ENCODE measurements at regions not wholly inside any gene's neighbourhood (a gene's known extent, or its start where the extent isn't known, plus 50 kb on each side); places are given as distances from the start of the nearest gene placed in this dataset.
A peak's percentile ranks its signal among the peaks of the same experiment; 100 is the strongest.

GRCh38 chr6:167572106-167572505 is 247.2 kb downstream of the TTLL2 start:
- 92 to 95% methylated on average over 10 of the region's 10 CpGs for WGBS, 2 donors

DNA sequence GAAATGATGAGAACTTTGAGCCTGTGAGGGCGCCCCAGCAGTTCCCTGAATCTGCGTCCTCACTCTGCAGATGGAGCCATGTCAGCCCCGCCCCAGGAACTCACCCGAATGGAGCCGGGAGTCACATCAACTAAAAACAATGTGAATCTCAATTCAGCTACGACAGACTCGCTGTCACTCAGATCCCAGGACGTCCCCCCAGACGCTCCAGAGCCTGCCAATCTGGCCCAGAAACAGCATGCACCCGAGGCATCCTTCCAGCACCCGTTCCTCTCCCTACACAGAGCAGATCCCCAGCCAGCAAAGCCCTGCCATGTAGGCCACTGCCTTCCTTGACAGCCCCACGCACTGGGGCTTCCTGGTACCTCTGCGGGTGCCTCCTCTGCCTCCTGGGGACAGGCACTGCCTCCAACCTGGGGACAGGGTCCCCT is 248.0 kb downstream of the TTLL2 start:
- TF ChIP-seq CTCF (IDR thresholded peaks at IDR 0.05): no peak
- no peaks in the 10 kb centered on the region for H3K9me3 ChIP-seq
- H3K4me1 ChIP-seq: peaks cover 0 to 17% (median 2%) of the 10 kb centered on the region in 9 donors
- H3K4me3 ChIP-seq: no peak overlapping the region
- ATAC-seq (peak in 2 of 8 donors; percentile 4 to 32), DNase-seq (peak in 1 of 2 donors; percentile 29)
- intact Hi-C loops (cut with DNase I): no loop called here
- no peaks in the 10 kb centered on the region for H3K27me3 ChIP-seq
- H3K27ac ChIP-seq: peak overlapping the region in 4 of 10 donors; percentile 10 to 51 (median 34)
- no peaks in the 10 kb centered on the region for H3K36me3 ChIP-seq
- 57 to 62% methylated on average over 13 of the region's 13 CpGs for WGBS, 2 donors

More at GRCh38 chr6:167572106-167572505, 247.2 kb downstream of the TTLL2 start:
- no peak overlapping the region for H3K4me3 ChIP-seq
- DNase-seq: no peak
- H3K27me3 ChIP-seq: no peaks in the 10 kb centered on the region
- H3K27ac ChIP-seq: no peak overlapping the region
- H3K4me1 ChIP-seq: peaks cover 0 to 22% (median 8%) of the 10 kb centered on the region in 9 donors
- intact Hi-C loops (cut with DNase I): no loop called here
- no peaks in the 10 kb centered on the region for H3K9me3 ChIP-seq
- no peak for ATAC-seq
- no peak for TF ChIP-seq CTCF (IDR thresholded peaks at IDR 0.05)
- H3K36me3 ChIP-seq: no peaks in the 10 kb centered on the region

DNA sequence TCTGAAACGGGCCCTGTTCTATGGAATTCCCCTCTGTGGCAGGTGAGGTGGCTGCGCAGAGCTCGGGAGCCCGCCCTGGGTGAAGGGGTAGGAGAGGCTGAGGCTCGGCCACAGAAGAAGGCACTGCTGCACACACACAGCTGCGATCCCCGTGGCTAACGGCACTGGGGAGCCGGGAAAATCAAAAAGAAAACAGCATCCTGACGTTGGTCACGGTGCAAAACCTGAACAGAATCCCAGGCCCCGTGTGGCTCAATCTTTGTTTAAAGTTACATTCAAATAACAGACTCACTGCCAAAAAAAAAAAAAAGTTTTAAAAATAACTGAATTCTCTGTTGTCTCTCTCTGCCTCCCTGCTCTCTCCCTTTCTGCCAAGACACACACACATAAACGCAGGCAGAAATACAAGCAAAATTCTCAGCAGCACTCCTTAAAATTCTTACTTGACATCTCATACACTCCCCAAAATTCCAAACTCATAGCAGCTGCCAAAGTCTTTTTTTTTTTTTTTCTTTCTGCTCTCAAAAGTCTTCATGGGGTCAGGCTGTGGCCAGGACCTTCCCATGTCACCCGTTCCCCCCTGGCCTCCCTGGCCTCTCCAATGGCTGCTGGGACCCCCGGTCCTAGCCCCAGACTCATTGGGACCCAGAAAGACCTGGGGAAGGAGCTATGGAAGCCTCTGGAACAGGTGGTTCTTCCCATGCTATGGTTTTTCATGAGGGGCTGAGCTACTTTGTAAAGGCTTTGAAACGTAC is 248.8 kb downstream of the TTLL2 start:
- no peak overlapping the region for H3K4me3 ChIP-seq
- H3K9me3 ChIP-seq: no peaks in the 10 kb centered on the region
- peak in 5 of 8 donors; percentile 20 to 54 (median 50) for ATAC-seq
- peak overlapping the region in 6 of 10 donors; percentile 1 to 59 (median 45) for H3K27ac ChIP-seq
- DNase-seq: no peak
- 63 to 68% methylated on average over 16 of the region's 16 CpGs for WGBS, 2 donors
- H3K27me3 ChIP-seq: no peaks in the 10 kb centered on the region
- no peak for TF ChIP-seq CTCF (IDR thresholded peaks at IDR 0.05)
- no peaks in the 10 kb centered on the region for H3K36me3 ChIP-seq
- H3K4me1 ChIP-seq: peaks cover 0 to 17% (median 2%) of the 10 kb centered on the region in 9 donors
- intact Hi-C loops (cut with DNase I): no loop called here

- peak in 1 of 2 donors; percentile 38 for DNase-seq
- H3K4me3 ChIP-seq: peak overlapping the region in 4 of 10 donors; percentile 8 to 18 (median 16)
- ATAC-seq: peak; percentile 47 to 75 (median 62)
- no peaks in the 10 kb centered on the region for H3K9me3 ChIP-seq
- WGBS, 2 donors: 70 to 76% methylated on average over 29 of the region's 29 CpGs
- no peak for TF ChIP-seq CTCF (IDR thresholded peaks at IDR 0.05)
- intact Hi-C loops (cut with DNase I): no loop called here
- H3K27ac ChIP-seq: peak overlapping the region in 6 of 10 donors; percentile 3 to 59 (median 44)
- no peaks in the 10 kb centered on the region for H3K27me3 ChIP-seq
- H3K4me1 ChIP-seq: peaks cover 0 to 17% (median 2%) of the 10 kb centered on the region in 9 donors
- H3K36me3 ChIP-seq: no peaks in the 10 kb centered on the region
Observed at GRCh38 chr6:167574431-167575151, 249.7 kb downstream of the TTLL2 start.
